ENCODE measurements at regions not wholly inside any gene's neighbourhood (a gene's known extent, or its start where the extent isn't known, plus 50 kb on each side); places are given as distances from the start of the nearest gene placed in this dataset.

- no peak for TF ChIP-seq CTCF (IDR thresholded peaks at IDR 0.05)
- TF ChIP-seq POLR2A (IDR thresholded peaks at IDR 0.05): no peak
Measured at GRCh38 chr11:90851196-90851595, 628.3 kb upstream of the CHORDC1 start.
